ENCODE measurements at regions not wholly inside any gene's neighbourhood (a gene's known extent, or its start where the extent isn't known, plus 50 kb on each side); places are given as distances from the start of the nearest gene placed in this dataset.
A peak's percentile ranks its signal among the peaks of the same experiment; 100 is the strongest.
"Not testable (repeated sequence)": the region's sequence is repeated elsewhere in the genome, so short reads cannot be mapped to it uniquely, and the experiment has no call there.

- peak overlapping the region; percentile 61 for H3K27ac ChIP-seq (ENCODE audit: low read length)
- no peak overlapping the region for H3K4me3 ChIP-seq (ENCODE audit: low read depth in 1 of 2, low read length in 2 of 2)
- H3K36me3 ChIP-seq (ENCODE audit: control insufficient read depth in 1 of 2, insufficient read depth in 2 of 2, low read length in 2 of 2) = no peaks in the 10 kb centered on the region
- no peaks in the 10 kb centered on the region for H3K27me3 ChIP-seq (ENCODE audit: low read depth, low read length)
- no peaks in the 10 kb centered on the region for H3K9me3 ChIP-seq (ENCODE audit: control insufficient read depth in 1 of 2, low read length in 2 of 2)
- H3K4me1 ChIP-seq (ENCODE audit: control insufficient read depth in 1 of 2, insufficient read depth in 2 of 2, low read length in 2 of 2) = peaks cover 5 to 20% of the 10 kb centered on the region in 2 donors
Measured at GRCh38 chr10:78214955-78215354, 181.3 kb downstream of the RPS24 start.

- no peaks in the 10 kb centered on the region for H3K9me3 ChIP-seq (ENCODE audit: control insufficient read depth in 1 of 2, low read length in 2 of 2)
- H3K4me3 ChIP-seq (ENCODE audit: low read depth in 1 of 2, low read length in 2 of 2) = no peak overlapping the region
- no peaks in the 10 kb centered on the region for H3K36me3 ChIP-seq (ENCODE audit: control insufficient read depth in 1 of 2, insufficient read depth in 2 of 2, low read length in 2 of 2)
- peak overlapping the region; percentile 61 for H3K27ac ChIP-seq (ENCODE audit: low read length)
- peaks cover 5 to 20% of the 10 kb centered on the region in 2 donors for H3K4me1 ChIP-seq (ENCODE audit: control insufficient read depth in 1 of 2, insufficient read depth in 2 of 2, low read length in 2 of 2)
- H3K27me3 ChIP-seq (ENCODE audit: low read depth, low read length) = no peaks in the 10 kb centered on the region
Measured at GRCh38 chr10:78215645-78216044, 182.0 kb downstream of the RPS24 start.

- Histone ChIP-seq H3K4me3 (ENCODE audit: low read depth in 1 of 2, low read length in 2 of 2) (no peak overlapping the region), H3K4me1 (ENCODE audit: control insufficient read depth in 1 of 2, insufficient read depth in 2 of 2, low read length in 2 of 2) (peaks cover 5 to 13% of the 10 kb centered on the region in 2 donors), H3K27ac (ENCODE audit: low read length) (no peak overlapping the region), H3K27me3 (ENCODE audit: low read depth, low read length) (no peaks in the 10 kb centered on the region), H3K36me3 (ENCODE audit: control insufficient read depth in 1 of 2, insufficient read depth in 2 of 2, low read length in 2 of 2) (no peaks in the 10 kb centered on the region), H3K9me3 (ENCODE audit: control insufficient read depth in 1 of 2, low read length in 2 of 2) (no peaks in the 10 kb centered on the region)
Measured at GRCh38 chr10:78217336-78217735, 183.7 kb downstream of the RPS24 start.

- Histone ChIP-seq H3K9me3 (ENCODE audit: control insufficient read depth in 1 of 2, low read length in 2 of 2) (no peaks in the 10 kb centered on the region), H3K27me3 (ENCODE audit: low read depth, low read length) (no peaks in the 10 kb centered on the region), H3K27ac (ENCODE audit: low read length) (no peak overlapping the region), H3K4me3 (ENCODE audit: low read depth in 1 of 2, low read length in 2 of 2) (no peak overlapping the region), H3K36me3 (ENCODE audit: control insufficient read depth in 1 of 2, insufficient read depth in 2 of 2, low read length in 2 of 2) (no peaks in the 10 kb centered on the region), H3K4me1 (ENCODE audit: control insufficient read depth in 1 of 2, insufficient read depth in 2 of 2, low read length in 2 of 2) (peaks cover 5 to 11% of the 10 kb centered on the region in 2 donors)
Measured at GRCh38 chr10:78218798-78219490, 185.3 kb downstream of the RPS24 start.

- H3K27me3 ChIP-seq (ENCODE audit: low read depth, low read length); H3K36me3 ChIP-seq (ENCODE audit: control insufficient read depth in 1 of 2, insufficient read depth in 2 of 2, low read length in 2 of 2); H3K27ac ChIP-seq (ENCODE audit: low read length); H3K9me3 ChIP-seq (ENCODE audit: control insufficient read depth in 1 of 2, low read length in 2 of 2); H3K4me3 ChIP-seq (ENCODE audit: low read depth in 1 of 2, low read length in 2 of 2): not testable (repeated sequence)
- H3K4me1 ChIP-seq (ENCODE audit: control insufficient read depth in 1 of 2, insufficient read depth in 2 of 2, low read length in 2 of 2) = peaks cover 5 to 11% of the 10 kb centered on the region in 2 donors
Measured at GRCh38 chr10:78219568-78219967, 185.9 kb downstream of the RPS24 start.

- no peaks in the 10 kb centered on the region for H3K9me3 ChIP-seq (ENCODE audit: control insufficient read depth in 1 of 2, low read length in 2 of 2)
- H3K27me3 ChIP-seq (ENCODE audit: low read depth, low read length) = no peaks in the 10 kb centered on the region
- peaks cover 0 to 5% of the 10 kb centered on the region in 2 donors for H3K4me1 ChIP-seq (ENCODE audit: control insufficient read depth in 1 of 2, insufficient read depth in 2 of 2, low read length in 2 of 2)
- H3K36me3 ChIP-seq (ENCODE audit: control insufficient read depth in 1 of 2, insufficient read depth in 2 of 2, low read length in 2 of 2) = no peaks in the 10 kb centered on the region
- H3K4me3 ChIP-seq (ENCODE audit: low read depth in 1 of 2, low read length in 2 of 2) = no peak overlapping the region
- no peak overlapping the region for H3K27ac ChIP-seq (ENCODE audit: low read length)
Measured at GRCh38 chr10:78220781-78221180, 187.1 kb downstream of the RPS24 start.

- H3K27me3 ChIP-seq (ENCODE audit: low read depth, low read length) = no peaks in the 10 kb centered on the region
- no peaks in the 10 kb centered on the region for H3K9me3 ChIP-seq (ENCODE audit: control insufficient read depth in 1 of 2, low read length in 2 of 2)
- no peaks in the 10 kb centered on the region for H3K4me1 ChIP-seq (ENCODE audit: control insufficient read depth in 1 of 2, insufficient read depth in 2 of 2, low read length in 2 of 2)
- no peak overlapping the region for H3K27ac ChIP-seq (ENCODE audit: low read length)
- no peak overlapping the region for H3K4me3 ChIP-seq (ENCODE audit: low read depth in 1 of 2, low read length in 2 of 2)
- no peaks in the 10 kb centered on the region for H3K36me3 ChIP-seq (ENCODE audit: control insufficient read depth in 1 of 2, insufficient read depth in 2 of 2, low read length in 2 of 2)
Measured at GRCh38 chr10:78222096-78222790, 188.6 kb downstream of the RPS24 start.

- no peak overlapping the region for H3K4me3 ChIP-seq (ENCODE audit: low read depth in 1 of 2, low read length in 2 of 2)
- no peaks in the 10 kb centered on the region for H3K4me1 ChIP-seq (ENCODE audit: control insufficient read depth in 1 of 2, insufficient read depth in 2 of 2, low read length in 2 of 2)
- H3K27ac ChIP-seq (ENCODE audit: low read length) = no peak overlapping the region
Measured at GRCh38 chr10:78223088-78223487, 189.4 kb downstream of the RPS24 start.

GRCh38 chr10:78224602-78225001 is 190.9 kb downstream of the RPS24 start:
- Histone ChIP-seq H3K4me3 (ENCODE audit: low read depth in 1 of 2, low read length in 2 of 2) (no peak overlapping the region), H3K27ac (ENCODE audit: low read length) (no peak overlapping the region), H3K4me1 (ENCODE audit: control insufficient read depth in 1 of 2, insufficient read depth in 2 of 2, low read length in 2 of 2) (no peaks in the 10 kb centered on the region), H3K27me3 (ENCODE audit: low read depth, low read length) (no peaks in the 10 kb centered on the region), H3K36me3 (ENCODE audit: control insufficient read depth in 1 of 2, insufficient read depth in 2 of 2, low read length in 2 of 2) (no peaks in the 10 kb centered on the region), H3K9me3 (ENCODE audit: control insufficient read depth in 1 of 2, low read length in 2 of 2) (no peaks in the 10 kb centered on the region)

More at GRCh38 chr10:78223088-78223487, 189.4 kb downstream of the RPS24 start:
- Histone ChIP-seq H3K36me3 (ENCODE audit: control insufficient read depth in 1 of 2, insufficient read depth in 2 of 2, low read length in 2 of 2) (no peaks in the 10 kb centered on the region), H3K9me3 (ENCODE audit: control insufficient read depth in 1 of 2, low read length in 2 of 2) (no peaks in the 10 kb centered on the region), H3K27me3 (ENCODE audit: low read depth, low read length) (no peaks in the 10 kb centered on the region)

GRCh38 chr10:78225594-78225993 is 191.9 kb downstream of the RPS24 start:
- Histone ChIP-seq H3K4me3 (ENCODE audit: low read depth in 1 of 2, low read length in 2 of 2) (no peak overlapping the region), H3K36me3 (ENCODE audit: control insufficient read depth in 1 of 2, insufficient read depth in 2 of 2, low read length in 2 of 2) (no peaks in the 10 kb centered on the region), H3K4me1 (ENCODE audit: control insufficient read depth in 1 of 2, insufficient read depth in 2 of 2, low read length in 2 of 2) (no peaks in the 10 kb centered on the region), H3K9me3 (ENCODE audit: control insufficient read depth in 1 of 2, low read length in 2 of 2) (no peaks in the 10 kb centered on the region), H3K27me3 (ENCODE audit: low read depth, low read length) (no peaks in the 10 kb centered on the region), H3K27ac (ENCODE audit: low read length) (no peak overlapping the region)

GRCh38 chr10:78229489-78229888 is 195.8 kb downstream of the RPS24 start:
- Histone ChIP-seq H3K4me1 (ENCODE audit: control insufficient read depth in 1 of 2, insufficient read depth in 2 of 2, low read length in 2 of 2) (peaks cover 3 to 4% of the 10 kb centered on the region in 2 donors), H3K27ac (ENCODE audit: low read length) (no peak overlapping the region), H3K36me3 (ENCODE audit: control insufficient read depth in 1 of 2, insufficient read depth in 2 of 2, low read length in 2 of 2) (no peaks in the 10 kb centered on the region), H3K9me3 (ENCODE audit: control insufficient read depth in 1 of 2, low read length in 2 of 2) (no peaks in the 10 kb centered on the region), H3K27me3 (ENCODE audit: low read depth, low read length) (no peaks in the 10 kb centered on the region), H3K4me3 (ENCODE audit: low read depth in 1 of 2, low read length in 2 of 2) (no peak overlapping the region)

All from muscle layer of duodenum (tissue), 2 donors.